HuH-7 (cell line): ENCODE measurements at regions not wholly inside any gene's neighbourhood (a gene's known extent, or its start where the extent isn't known, plus 50 kb on each side); places are given as distances from the start of the nearest gene placed in this dataset.
A peak's percentile ranks its signal among the peaks of the same experiment; 100 is the strongest.
"Not testable (repeated sequence)": the region's sequence is repeated elsewhere in the genome, so short reads cannot be mapped to it uniquely, and the experiment has no call there.

Source experiments
- DNase-seq: peaks from one replicate; pipeline ENCODE4 v3.0.0; 2011; ENCODE audit warnings: low spot score

DNA sequence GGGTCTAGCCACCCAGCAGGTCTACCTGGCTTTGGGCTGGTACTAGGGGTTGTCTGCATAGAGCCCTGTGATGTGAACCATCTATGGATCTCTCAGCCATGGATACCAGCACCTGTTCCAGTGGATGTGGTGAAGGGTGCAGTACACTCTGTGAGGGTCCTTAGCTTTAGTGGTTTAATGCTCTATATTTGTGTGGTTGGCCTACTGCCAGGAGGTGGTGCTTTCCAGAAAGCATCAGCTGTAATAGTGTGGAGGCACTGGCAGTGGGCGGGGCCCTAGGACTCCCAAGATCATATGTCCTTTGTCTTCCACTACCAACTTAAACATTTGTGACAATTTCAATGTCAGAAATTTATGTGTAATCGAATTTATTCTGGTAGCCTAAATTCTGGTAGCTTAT lies 1065.1 kb downstream of the RPIA start:
- not testable (repeated sequence) for DNase-seq

DNA sequence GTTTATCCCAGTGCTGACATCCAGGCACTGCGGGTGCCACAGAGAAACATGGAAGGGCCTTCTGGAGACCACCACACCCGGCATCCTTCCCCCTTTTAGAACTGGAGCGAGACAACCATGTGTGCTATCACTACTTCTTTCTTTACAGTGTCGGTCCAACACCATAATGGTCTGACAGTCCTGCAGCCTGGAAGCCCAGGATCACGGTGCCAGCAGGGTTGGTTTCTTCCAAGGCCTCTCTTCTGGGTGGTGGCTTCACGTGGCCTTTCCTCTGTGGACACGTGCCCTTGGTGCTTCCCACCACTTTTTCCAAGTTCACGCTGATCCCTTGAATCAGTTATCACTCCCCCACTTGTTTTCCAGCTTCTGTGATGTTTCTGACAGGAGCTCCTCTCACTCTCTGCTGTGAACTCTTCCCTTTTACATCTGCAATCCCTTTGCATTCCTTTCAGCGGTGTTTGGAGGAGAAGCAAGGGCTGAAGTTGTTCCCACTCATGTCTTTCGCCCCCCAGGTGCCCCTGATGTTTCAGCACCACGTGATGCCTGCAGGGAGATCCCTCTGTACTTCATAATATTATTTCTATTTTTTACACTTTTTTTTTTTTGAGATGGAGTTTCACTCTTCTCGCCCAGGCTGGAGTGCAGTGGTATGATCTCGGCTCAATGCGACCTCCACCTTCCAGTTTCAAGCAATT lies 1067.0 kb downstream of the RPIA start:
- DNase-seq: not testable (repeated sequence)

DNA sequence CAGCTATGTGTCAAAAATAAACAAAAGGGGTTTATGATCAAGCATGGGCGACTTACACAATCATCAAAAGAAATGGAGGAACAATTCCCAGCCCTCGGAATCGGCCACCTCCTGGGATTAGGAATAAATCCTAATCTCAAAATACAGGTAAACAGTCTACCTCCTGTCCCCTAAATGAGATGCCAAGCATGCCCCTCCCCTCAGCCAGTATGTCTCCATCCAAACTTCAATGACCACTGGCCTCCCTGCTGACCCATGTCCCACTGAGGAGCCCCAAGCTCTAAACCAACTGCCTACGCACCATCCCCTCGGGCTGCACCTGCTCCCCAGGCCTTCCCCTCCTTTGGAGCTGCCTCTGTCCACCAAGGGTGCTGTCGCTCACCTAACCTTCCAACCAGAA lies 1069.3 kb downstream of the RPIA start:
- not testable (repeated sequence) for DNase-seq

DNA sequence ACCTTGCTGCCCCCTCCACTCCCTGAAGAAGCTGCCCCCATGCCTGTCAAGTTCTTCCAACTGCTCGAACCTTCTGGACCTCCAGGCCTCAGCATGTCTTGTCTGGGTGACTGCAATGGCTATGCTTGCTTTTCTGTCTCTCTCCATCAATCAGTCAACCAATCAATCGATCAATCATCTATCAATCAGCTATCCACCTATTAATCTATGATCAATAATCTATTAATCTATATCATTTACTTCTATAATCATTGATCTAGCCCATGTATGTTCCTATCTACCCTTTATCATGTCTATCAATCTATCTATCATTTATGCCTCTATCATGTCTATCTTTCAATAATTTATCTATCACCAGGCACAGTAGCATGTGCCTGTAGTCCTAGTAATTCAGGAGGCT lies 1069.7 kb downstream of the RPIA start:
- not testable (repeated sequence) for DNase-seq

DNA sequence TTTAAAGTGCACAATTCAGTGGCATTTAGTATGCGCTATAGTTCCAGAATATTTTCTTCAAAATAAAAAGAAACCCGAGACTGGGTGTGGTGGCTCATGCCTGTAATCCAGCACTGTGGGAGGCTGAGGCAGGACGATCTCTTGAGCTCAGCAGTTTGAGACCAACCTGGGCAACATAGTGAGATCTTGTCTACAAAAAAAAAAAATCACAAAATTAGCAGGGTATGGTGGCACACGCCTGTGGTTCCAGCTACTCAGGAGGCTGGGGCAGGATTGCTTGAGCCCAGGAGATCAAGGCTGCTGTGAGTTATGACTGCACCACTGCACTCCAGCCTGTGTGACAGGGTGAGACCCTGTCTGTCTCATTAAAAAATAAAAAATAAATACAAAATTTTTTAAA lies 1070.4 kb downstream of the RPIA start:
- DNase-seq: not testable (repeated sequence)

DNA sequence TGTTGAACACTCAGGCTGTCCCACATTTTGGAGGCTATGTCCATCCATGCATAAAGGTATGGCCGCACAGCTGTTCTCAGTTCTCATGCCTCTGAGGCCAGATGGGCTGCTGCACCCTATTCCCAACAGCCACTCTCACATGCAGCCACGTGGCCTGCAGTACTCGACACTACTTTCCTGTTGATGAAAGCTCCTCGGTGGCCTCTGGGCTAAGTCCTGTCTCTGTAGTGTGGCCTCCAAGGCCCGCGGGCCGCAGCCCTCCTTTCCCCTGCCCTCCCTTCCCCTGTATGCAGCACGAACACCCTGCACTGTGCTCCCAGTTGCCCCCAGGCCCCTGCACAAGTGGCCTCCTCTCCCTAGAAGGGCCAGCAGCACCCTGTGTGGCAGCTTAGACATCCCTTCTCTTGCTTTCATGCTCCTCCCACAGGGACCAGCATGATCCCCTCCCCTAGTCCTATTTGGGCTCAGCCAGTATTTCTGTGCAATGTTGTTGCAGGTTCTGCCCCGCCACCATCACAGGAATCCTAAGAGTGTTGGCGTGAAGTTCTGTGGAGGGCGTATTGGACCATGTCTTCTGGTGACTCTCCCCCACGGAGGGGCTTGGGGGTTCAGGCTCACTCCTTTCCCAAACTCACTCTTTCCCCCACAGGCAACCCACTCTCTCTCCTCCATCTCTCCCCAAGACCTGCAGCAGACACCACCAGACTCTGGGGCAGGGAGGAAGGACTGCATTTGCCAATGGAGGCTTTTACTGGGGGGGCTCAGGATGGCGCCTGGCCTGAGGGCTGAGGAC lies 1071.2 kb downstream of the RPIA start:
- not testable (repeated sequence) for DNase-seq

DNA sequence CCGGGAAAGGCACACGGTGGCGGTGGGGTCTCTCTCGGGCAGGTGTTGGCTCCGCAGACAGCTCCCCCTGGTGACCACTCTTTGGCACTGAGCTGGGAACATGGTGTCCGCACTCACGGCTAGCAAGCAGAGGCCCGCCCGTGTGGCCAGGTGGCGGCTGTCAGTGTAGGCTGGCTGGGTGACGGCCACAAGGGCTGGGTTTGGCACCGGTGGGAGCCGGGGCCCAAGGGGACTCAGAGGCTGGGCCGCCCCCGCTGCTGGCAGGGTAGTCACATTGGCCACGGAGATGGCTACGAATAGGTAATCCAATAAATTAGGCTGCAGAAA lies 1071.7 kb downstream of the RPIA start:
- peak; percentile 17 for DNase-seq

DNA sequence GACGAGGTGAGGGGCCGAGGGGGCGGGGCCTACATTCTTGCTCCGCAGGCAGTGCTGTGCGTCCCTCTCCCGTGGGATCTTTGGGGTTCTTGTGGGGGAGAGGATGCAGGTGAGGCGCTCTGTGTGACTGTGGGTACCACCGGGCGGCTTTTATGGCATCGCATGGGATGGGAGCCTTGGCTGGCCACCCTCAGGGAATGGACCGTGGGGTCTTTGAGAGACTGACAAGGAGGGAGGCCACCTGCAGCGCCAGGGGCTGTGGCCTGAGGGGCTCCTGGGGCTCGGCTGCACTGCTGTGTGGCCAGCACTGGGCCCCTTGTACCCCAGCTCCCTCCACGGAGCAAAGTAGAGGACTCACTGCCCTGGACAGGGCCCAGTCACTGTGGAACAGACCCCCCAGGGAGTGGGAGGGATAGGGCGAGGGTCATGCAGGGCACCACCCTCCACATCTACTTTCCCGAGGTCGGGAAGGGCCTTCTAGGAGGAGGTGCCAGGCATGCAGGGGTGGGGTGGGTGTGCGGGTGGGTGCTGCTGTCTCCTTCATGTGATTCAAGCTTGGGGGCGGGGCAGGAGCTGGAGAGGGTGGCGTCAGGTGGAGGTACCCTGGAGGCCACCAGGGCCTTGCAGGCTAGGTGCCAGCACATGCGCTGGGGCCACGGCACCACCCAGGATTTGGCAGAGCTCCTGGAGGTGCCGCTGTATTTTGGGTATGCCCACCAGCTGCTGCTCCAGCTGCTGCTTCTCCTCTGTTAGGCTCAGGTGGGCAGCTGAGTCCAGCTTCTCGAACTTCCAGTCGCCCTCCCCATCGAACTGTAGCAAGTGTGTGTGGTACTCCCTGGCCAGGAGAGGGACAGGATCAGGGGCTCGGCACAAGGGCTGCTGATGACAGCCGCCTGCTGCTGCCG lies 1072.4 kb downstream of the RPIA start:
- DNase-seq: no peak

DNA sequence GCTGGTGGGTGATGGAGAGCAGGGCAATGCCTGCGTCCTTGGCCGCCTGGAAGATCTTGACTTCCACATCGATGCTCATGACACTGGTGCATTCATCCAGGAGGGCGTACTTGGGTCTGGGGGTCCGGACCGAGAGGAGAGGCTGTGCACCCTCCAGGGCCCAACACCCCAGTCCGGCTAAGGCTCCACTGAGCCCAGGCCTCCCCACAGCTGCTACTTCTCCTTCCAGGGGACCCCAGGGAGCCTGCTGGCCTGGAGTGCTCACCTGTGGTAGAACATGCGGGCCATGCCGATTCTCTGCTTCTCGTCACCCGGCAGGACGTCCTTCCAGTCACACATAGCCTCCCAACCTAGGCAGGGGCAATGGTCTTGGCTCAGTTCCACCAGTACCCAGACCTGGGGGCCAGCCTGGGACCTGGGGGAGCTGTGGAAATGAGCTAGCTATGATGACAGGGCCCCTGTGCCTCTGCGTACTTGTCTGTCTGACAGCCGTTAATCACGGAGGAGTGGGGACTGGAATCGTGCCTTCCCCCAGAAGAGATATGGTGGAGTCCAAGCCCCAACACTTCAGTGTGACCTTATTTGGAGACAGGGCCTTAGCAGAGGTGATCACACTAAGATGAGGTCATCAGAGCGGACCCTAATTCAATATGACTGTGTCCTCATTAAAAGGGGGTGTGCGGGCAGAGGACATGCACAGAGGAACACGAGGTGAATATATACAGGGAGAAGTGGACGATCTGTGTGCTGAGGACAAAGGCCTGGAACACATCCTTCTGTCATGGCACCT lies 1073.3 kb downstream of the RPIA start:
- not testable (repeated sequence) for DNase-seq

DNA sequence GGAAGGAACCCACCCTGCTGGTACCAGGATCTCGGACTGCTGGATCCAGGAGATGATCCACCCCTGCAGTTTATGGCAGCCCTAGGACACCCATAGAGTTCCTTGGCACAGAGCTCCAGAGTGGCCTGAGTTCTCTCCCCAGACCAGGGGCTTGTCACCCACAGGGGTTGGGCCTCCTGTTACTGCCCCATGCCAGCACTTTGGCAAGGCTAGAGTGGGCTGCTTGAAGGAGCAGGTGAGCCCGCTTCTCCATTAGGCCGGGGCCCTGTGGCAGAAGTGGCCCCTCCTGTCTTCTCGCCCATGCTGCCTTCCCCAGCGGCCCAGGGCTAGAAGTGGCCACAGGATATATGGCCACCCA lies 1073.9 kb downstream of the RPIA start:
- not testable (repeated sequence) for DNase-seq

DNA sequence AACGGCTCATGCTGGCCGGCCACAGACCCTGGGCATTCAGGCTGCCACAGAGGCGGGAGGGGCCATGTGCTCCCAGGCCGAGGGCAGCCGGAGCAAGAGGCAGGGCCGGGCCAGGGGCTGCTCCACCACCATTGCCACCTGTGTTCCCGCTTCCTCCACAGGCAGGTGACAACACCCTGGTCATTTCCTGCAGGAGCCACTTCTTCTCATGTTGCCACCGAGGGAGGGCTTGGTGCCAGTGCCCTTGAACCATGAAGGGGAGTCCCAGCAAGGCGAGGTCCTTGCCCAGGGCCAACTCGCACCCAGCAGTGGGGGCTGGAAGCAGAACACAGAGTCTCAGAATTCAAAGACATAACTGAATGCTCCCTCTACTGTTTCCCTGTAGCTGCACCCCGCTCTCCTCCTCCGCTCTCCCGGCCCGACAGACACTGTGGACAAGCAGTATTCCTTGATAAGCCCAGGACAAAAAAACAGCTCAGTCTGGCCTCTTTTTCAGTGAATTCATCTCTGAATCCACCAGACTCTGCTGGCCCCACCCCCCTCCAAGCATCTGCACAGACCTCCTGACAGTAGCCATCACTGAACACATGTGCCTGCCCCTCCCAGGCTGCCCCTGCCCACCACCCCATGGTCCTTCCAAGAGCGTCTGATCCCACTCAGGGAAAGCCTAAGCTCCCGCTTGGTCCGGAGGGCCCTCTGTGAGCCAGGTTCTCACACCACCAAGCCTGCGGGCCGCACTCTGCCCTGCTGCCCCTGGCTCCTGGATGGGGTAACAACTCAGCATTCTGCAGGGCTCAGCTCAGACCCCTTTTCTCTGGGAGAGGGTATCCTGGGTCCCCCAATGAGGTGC lies 1074.9 kb downstream of the RPIA start:
- DNase-seq: not testable (repeated sequence)

DNA sequence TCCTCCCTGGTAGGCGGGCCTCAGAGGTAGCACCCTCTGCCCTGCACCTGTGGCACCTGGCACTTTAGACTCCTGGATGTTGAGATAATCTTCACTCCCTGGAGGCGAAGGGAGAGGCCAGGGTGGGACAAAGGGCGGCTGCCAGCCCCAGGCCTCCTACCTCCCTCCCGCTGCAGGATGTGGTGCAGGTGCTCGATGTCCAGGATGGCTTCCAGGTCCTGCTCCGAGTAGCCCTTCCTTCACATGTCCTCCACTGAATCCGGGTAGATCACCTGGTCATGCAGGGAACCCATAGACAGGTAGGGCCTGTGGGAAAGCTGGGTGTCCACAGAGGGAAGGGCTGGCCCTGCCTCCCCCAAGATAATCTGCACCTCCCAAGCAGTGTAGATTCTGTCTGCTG lies 1075.6 kb downstream of the RPIA start:
- not testable (repeated sequence) for DNase-seq

DNA sequence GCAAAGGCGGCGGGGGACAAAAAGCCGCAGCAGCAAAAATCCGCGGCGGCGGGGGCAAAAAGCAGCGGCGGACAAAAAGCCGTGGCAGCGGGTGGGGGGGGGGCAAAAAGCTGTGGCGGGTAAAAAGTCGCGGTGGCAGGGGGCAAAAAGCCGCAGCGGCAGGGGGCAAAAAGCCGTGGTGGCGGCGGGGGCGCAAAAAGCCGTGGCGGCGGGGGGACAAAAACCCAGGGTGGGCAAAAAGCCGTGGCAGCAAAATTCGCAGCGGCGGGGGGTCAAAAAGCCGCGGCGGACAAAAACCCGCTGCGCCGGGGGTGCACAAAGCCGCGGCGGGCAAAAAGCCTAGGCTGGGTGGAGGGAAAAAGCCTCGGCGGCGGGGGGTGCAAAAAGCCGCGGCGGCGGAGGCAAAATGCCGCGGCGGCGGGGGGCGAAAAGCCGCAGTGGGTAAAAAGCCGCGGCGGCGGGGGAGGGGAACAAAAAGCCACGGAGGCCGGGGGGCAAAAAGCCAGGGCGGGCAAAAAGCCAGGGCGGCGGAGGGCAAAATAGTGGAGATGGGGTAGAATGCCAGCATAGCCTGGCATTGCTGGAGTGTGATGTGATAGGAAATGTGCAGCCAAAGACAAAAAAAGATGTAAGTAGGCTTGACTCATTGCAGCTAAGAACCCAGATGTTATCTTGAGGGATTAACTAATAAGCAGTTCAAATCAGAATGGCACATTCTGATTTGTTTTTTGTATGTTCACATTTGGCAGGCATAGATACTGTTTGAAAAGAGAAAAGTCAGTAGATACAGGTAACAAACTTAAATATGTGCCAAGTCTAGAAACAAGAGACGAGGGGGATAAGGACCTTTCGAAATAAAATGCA lies 1076.3 kb downstream of the RPIA start:
- DNase-seq: no peak

DNA sequence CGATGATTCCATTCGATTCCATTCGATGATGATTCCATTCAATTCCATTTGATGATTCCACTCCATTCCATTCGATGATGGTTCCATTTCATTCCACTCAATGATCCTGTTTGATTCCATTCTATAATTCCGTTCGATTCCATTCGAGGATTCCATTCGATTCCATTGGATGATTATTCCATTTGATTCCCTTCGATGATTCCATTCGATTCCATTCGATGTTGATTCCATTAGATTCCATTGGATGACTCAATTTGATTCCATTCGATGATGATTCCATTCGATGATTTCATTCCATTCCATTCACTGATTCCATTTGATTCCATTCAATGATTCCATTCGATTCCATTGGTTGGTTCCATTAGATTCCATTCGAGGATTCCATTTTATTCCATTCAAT lies 1084.4 kb downstream of the RPIA start:
- no peak for DNase-seq

DNA sequence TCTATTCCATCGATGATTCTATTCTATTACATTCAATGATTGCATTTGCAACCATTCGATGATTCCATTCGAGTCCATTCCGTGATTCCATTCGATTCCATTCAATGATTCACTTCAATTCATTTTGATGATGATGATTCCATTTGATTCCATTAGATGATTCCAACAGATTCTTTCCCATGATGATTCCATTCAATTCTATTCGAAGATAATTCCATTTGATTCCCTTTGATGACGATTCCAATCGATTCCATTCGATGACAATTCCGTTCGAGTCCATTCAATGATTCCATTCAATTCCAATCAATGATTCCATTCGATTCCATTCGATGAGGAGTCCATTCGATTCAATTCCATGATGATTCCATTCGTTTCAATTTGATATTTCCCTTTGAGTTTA lies 1088.8 kb downstream of the RPIA start:
- DNase-seq: no peak

DNA sequence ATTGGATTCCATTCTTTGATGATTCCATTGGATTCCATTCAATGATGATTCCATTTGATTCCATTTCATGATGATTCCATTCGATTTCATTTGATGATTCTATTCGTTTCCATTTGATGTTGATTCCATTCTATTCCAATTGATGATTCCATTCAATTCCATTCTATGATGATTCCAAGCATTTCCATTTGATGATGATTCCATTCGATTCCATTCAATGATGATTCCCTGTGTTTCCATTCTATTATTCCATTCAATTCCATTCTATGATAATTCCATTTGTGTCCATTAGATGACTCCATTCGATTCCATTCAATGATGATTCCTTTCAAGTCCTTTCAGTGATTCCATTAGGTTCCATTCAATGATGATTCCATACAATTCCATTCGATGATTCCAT lies 1090.5 kb downstream of the RPIA start:
- DNase-seq: no peak

DNA sequence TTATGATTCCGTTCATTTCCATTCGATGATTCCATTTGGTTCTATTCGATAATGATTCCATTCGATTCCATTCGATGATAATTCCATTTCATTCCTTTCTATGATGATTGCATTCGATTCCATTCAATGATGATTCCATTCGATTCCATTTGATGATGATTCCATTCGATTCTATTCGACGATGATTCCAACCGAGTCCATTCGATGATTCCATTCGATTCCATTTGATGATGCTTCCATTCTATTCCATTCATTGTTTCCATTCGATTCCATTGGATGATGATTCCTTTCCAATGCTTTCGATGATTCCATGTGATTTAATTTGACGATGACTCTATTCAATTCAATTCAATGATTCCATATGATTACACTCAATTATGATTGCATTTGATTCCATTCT lies 1093.5 kb downstream of the RPIA start:
- no peak for DNase-seq

DNA sequence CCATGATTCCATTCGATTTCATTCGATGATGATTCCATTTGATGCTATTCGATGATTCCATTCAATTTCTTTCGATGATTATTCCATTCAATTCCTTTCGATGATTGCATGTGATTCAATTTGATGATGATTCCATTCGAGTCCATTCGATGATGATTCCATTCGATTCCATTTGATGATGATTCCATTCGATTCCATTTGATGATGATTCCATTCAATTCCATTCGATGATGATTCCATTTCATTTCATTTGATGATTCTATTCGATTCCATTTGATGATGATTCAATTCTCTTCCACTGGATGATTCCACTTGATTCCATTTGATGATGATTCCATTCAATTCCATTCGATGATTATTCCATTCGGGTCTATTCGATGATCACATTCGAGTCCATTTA lies 1094.1 kb downstream of the RPIA start:
- DNase-seq: not testable (repeated sequence)

DNA sequence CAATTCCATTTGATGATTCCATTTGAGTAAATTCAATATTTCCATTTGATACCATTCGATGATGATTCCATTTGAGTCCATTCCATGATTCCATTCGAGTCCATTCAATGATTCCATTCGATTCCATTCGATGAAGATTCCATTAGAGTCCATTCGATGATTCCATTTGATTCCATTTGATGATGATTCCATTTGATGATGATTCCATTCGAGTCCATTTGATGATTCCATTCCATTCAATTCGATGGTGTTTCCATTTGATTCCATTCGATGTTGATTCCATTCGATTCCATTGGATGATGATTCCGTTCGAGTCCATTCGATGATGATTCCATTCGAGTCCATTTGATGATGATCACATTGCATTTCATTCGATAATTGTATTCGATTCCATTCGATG lies 1095.2 kb downstream of the RPIA start:
- not testable (repeated sequence) for DNase-seq

DNA sequence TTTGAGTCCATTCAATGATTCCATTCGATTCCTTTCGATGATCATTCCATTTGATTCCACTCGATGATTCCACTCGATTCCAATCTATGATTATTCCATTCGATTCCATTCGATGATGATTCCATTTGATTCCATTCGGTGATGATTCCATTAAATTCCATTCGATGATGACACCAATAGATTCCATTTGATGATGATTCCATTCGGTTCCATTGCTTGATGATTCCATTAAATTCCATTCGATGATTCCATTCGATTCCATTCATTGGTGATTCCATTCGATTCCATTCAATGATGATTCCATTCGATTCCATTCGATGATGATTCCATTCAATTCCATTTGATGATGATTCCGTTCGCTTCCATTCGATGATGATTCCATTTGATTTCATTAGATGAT lies 1104.1 kb downstream of the RPIA start:
- DNase-seq: not testable (repeated sequence)
